ENCODE measurements at regions not wholly inside any gene's neighbourhood (a gene's known extent, or its start where the extent isn't known, plus 50 kb on each side); places are given as distances from the start of the nearest gene placed in this dataset.

DNA sequence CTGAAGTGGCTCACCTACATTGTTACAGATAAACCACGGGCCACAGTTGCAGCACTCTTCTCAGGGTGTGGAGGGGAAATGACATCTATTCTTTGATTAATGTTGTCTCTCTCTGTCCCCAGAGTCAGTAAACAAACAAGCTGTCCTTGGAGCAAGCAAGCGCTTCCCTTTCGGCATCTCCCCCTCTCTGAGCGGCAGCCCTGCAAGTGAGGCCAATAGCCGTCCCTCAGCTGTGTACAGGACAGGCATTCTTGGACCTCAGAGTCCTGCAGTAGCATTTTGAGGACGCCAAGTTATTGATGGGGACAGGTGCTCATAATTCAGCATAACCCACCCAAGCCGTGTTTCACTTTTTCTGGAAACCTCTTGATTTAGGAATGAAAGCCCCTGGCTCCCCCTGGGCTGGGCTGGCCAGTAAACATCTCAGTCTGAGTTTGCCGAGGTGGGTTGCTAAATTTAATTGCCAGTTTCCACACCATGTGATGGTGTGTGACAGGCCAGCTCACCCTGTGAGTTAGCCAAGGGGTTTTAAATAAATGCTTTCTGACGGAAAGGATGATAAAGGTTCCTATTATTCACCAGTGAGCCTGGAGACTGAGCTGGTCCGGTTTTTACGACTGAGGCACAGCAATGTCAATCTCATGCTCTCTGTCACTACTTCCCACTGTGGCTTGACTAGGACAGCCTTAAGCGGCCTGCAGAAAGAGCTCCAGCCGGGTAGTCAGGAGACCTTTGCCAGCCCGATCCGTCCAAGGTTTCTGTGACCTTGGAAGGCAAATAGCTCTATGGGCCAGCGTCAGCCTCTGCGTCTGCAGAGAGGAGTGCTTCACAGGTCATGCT lies 214.8 kb upstream of the RREB1 start:
- Histone ChIP-seq H3K4me1 (ENCODE audit: insufficient read depth, low read length, poor library complexity, severe bottlenecking) (peaks cover 8% of the 10 kb centered on the region), H3K9me3 (ENCODE audit: low read depth, low read length, poor library complexity, severe bottlenecking) (no peaks in the 10 kb centered on the region), H3K27me3 (replicated peaks; ENCODE audit: insufficient read depth, low read depth, low read length, poor library complexity) (no peaks in the 10 kb centered on the region), H3K36me3 (ENCODE audit: insufficient read depth, low read length, poor library complexity, severe bottlenecking) (no peaks in the 10 kb centered on the region), H3K27ac (ENCODE audit: low read depth, low read length, poor library complexity, severe bottlenecking) (no peak overlapping the region), H3K4me3 (ENCODE audit: low read depth, low read length, poor library complexity, severe bottlenecking) (no peak overlapping the region)
- intact Hi-C loops (cut with micrococcal nuclease; ENCODE audit: unreplicated experiment): no loop called here
- no peak for DNase-seq (ENCODE audit: low spot score)
- CTCF ChIA-PET: no interaction called here
- no TSS peak for BruUV-seq (replicated peaks)
- TF ChIP-seq EZH2 (IDR thresholded peaks at IDR 0.05; ENCODE audit: borderline replicate concordance, low read depth, low read length, poor library complexity, severe bottlenecking): no peak
- TF ChIP-seq, protein P1, sequence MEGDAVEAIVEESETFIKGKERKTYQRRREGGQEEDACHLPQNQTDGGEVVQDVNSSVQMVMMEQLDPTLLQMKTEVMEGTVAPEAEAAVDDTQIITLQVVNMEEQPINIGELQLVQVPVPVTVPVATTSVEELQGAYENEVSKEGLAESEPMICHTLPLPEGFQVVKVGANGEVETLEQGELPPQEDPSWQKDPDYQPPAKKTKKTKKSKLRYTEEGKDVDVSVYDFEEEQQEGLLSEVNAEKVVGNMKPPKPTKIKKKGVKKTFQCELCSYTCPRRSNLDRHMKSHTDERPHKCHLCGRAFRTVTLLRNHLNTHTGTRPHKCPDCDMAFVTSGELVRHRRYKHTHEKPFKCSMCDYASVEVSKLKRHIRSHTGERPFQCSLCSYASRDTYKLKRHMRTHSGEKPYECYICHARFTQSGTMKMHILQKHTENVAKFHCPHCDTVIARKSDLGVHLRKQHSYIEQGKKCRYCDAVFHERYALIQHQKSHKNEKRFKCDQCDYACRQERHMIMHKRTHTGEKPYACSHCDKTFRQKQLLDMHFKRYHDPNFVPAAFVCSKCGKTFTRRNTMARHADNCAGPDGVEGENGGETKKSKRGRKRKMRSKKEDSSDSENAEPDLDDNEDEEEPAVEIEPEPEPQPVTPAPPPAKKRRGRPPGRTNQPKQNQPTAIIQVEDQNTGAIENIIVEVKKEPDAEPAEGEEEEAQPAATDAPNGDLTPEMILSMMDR (conservative IDR thresholded peaks at IDR 0.05; ENCODE audit: low read depth, low read length): no peak
- POLR2A ChIA-PET (ENCODE audit: low non-redundant PET): no interaction called here

DNA sequence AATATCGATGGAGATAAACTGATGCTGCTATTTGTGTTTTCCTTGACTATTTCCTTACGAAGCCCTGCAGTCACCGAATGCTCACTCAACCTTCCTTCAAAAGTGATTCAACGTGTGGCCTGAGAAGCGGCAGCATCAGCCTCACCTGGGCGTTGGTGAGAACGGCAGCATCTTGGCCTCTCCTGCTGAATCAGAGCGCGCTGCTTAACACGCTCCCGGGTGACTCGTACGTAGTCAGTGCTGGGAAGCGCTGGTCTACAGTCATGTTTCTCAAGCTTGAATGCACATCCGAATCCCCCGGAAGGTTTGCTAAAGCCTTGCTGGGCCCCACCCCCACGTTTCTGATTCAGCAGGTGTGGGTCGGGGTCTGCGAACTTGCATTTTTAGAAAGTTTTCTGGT lies 214.1 kb upstream of the RREB1 start:
- ChIA-PET CTCF (no interaction called here), POLR2A (ENCODE audit: low non-redundant PET) (no interaction called here)
- no peak for DNase-seq (ENCODE audit: low spot score)
- intact Hi-C loops (cut with micrococcal nuclease; ENCODE audit: unreplicated experiment): no loop called here
- Histone ChIP-seq H3K36me3 (ENCODE audit: insufficient read depth, low read length, poor library complexity, severe bottlenecking) (no peaks in the 10 kb centered on the region), H3K4me3 (ENCODE audit: low read depth, low read length, poor library complexity, severe bottlenecking) (no peak overlapping the region), H3K27me3 (replicated peaks; ENCODE audit: insufficient read depth, low read depth, low read length, poor library complexity) (no peaks in the 10 kb centered on the region), H3K9me3 (ENCODE audit: low read depth, low read length, poor library complexity, severe bottlenecking) (no peaks in the 10 kb centered on the region), H3K27ac (ENCODE audit: low read depth, low read length, poor library complexity, severe bottlenecking) (no peak overlapping the region), H3K4me1 (ENCODE audit: insufficient read depth, low read length, poor library complexity, severe bottlenecking) (peaks cover 8% of the 10 kb centered on the region)
- TF ChIP-seq EZH2 (IDR thresholded peaks at IDR 0.05; ENCODE audit: borderline replicate concordance, low read depth, low read length, poor library complexity, severe bottlenecking): no peak
- TF ChIP-seq, protein P1 (conservative IDR thresholded peaks at IDR 0.05; ENCODE audit: low read depth, low read length): no peak
- BruUV-seq (replicated peaks): no TSS peak

DNA sequence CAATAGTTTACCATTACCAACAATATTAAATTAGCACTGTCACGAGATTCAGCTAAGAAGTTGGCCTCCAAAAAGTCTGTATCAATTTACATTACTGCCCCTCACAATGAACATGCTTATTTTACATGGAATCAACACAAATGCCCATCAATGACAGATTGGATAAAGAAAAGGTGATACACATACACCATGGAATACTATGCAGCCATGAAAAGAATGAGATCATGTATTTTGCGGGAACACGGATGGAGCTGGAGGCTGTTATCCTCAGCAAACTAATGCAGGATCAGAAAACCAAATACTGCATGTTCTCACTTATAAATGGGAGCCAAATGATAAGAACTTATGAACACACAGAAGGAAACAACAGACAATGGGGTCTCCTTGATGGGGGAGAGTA lies 211.8 kb upstream of the RREB1 start:
- no peak overlapping the region for H3K4me3 ChIP-seq (ENCODE audit: low read depth, low read length, poor library complexity, severe bottlenecking)
- no peaks in the 10 kb centered on the region for H3K27me3 ChIP-seq (replicated peaks; ENCODE audit: insufficient read depth, low read depth, low read length, poor library complexity)
- no TSS peak for BruUV-seq (replicated peaks)
- H3K36me3 ChIP-seq (ENCODE audit: insufficient read depth, low read length, poor library complexity, severe bottlenecking): no peaks in the 10 kb centered on the region
- H3K9me3 ChIP-seq (ENCODE audit: low read depth, low read length, poor library complexity, severe bottlenecking): no peaks in the 10 kb centered on the region
- intact Hi-C loops (cut with micrococcal nuclease; ENCODE audit: unreplicated experiment): no loop called here
- H3K27ac ChIP-seq (ENCODE audit: low read depth, low read length, poor library complexity, severe bottlenecking): no peak overlapping the region
- TF ChIP-seq, protein P1 (conservative IDR thresholded peaks at IDR 0.05; ENCODE audit: low read depth, low read length): no peak
- no peak for TF ChIP-seq EZH2 (IDR thresholded peaks at IDR 0.05; ENCODE audit: borderline replicate concordance, low read depth, low read length, poor library complexity, severe bottlenecking)
- ChIA-PET POLR2A (ENCODE audit: low non-redundant PET) (no interaction called here), CTCF (no interaction called here)
- H3K4me1 ChIP-seq (ENCODE audit: insufficient read depth, low read length, poor library complexity, severe bottlenecking): peaks cover 8% of the 10 kb centered on the region
- DNase-seq (ENCODE audit: low spot score): no peak
